ENCODE measurements at regions not wholly inside any gene's neighbourhood (a gene's known extent, or its start where the extent isn't known, plus 50 kb on each side); places are given as distances from the start of the nearest gene placed in this dataset.
"Not testable (repeated sequence)": the region's sequence is repeated elsewhere in the genome, so short reads cannot be mapped to it uniquely, and the experiment has no call there.

DNA sequence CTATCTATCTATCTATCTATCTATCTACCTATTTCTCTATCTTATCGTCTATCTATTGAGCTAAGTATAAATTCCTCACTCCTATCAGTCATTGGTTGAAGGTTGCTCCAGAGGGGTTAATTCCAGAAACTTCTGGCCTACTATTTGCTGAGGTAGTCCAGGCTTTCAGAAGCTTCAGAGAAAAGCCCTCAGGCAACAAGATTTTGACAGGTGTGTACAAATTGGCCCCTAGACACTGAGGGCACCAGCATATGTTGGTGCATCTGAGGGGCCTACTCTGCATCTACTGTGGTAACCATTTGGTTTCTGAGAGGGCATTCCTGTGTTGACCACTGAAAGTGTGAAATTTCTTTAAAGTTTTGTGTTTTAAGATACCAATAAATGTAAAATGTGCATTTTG, 265.2 kb upstream of the B3GALT2 start:
- Histone ChIP-seq H3K4me3 (ENCODE audit: low read length) (no peak overlapping the region), H3K4me1 (ENCODE audit: insufficient read depth, low read length) (peaks cover 8% of the 10 kb centered on the region), H3K27me3 (ENCODE audit: insufficient read depth, low read length) (no peaks in the 10 kb centered on the region), H3K9me3 (ENCODE audit: low read depth, low read length) (no peaks in the 10 kb centered on the region)

DNA sequence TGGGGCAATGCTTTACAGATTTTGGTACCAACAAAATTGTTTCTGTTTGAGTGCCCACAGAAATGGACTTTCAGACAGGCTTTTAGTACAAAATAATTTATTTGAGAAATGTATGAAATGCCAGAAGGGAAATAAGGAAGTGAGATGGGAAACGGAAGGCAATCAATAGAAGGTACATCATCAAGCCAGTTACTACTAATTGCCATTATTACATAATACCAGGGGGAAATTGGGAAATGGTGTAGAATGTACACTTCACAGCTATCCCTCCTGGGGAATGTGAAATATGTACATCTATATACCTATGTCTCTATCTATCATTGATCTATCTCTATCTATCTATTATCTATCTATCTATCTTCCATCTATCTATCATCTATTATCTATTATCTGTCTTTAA, 264.6 kb upstream of the B3GALT2 start:
- Histone ChIP-seq H3K4me1 (ENCODE audit: insufficient read depth, low read length) (peaks cover 8% of the 10 kb centered on the region), H3K4me3 (ENCODE audit: low read length) (no peak overlapping the region), H3K27me3 (ENCODE audit: insufficient read depth, low read length) (no peaks in the 10 kb centered on the region), H3K9me3 (ENCODE audit: low read depth, low read length) (no peaks in the 10 kb centered on the region)

DNA sequence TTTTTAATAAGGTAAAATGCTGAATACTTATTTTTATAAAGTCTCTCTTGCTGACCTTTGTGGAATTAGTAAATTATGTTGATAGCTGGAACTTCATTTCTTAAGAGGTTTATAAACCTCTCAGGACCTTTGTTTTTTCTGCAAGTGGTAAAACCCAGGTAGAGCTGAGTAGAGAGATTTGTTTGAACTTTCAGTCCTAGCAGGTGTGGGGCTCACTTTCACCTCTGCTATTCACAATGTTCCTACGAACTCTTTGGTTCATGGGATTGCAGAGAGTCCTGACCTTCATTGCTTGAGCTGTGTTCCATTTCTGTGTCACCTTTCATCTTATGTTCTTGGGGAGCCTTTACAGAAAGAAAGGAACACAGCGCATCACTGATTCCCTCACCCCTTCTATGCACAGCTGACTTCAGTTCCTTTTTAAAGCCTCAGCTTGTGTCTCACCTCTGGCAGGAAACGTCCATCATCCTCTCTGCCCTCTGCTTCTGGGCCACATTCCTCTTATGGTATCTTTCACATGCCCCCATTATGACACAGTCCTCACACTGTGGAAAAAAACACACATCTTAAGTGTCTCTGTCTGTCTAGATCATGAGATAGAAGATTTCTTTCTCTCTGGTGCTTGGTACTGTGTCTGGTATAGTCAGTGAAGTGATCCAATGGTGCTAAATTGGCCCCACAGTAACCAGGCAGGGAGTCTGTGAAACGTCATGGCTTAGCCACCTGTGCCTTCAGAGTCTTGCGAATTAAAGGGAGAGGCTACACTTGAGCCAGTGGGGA, 262.5 kb upstream of the B3GALT2 start:
- no peaks in the 10 kb centered on the region for H3K27me3 ChIP-seq (ENCODE audit: insufficient read depth, low read length)
- H3K9me3 ChIP-seq (ENCODE audit: low read depth, low read length), result no peaks in the 10 kb centered on the region
- no peak overlapping the region for H3K4me3 ChIP-seq (ENCODE audit: low read length)
- peaks cover 8% of the 10 kb centered on the region for H3K4me1 ChIP-seq (ENCODE audit: insufficient read depth, low read length)

GRCh38 chr1:193443886-193444285, 257.5 kb upstream of the B3GALT2 start:
- no peak overlapping the region for H3K4me3 ChIP-seq (ENCODE audit: low read length)
- no peaks in the 10 kb centered on the region for H3K9me3 ChIP-seq (ENCODE audit: low read depth, low read length)
- peaks cover 3% of the 10 kb centered on the region for H3K4me1 ChIP-seq (ENCODE audit: insufficient read depth, low read length)
- H3K27me3 ChIP-seq (ENCODE audit: insufficient read depth, low read length), result no peaks in the 10 kb centered on the region

DNA sequence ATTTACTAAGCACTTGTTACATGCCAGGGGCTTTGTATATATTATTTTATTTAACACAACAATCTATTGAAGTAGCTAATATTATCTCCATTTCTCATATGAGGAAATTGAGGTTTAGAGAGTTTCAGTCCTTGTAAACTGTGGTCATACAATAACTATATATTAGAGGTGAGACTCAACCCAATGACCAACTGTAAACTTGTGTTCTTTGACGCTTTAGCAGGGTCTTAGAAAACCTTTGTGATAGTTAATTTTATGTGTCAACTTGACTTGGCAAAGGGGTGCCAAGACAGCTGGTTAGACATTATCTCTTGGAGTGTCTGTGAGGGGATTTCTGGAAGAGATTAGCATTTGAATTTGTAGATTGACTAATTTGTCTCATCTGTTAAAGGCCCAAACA, 252.4 kb upstream of the B3GALT2 start:
- Histone ChIP-seq H3K4me3 (ENCODE audit: low read length) (no peak overlapping the region), H3K9me3 (ENCODE audit: low read depth, low read length) (peaks cover 5% of the 10 kb centered on the region), H3K4me1 (ENCODE audit: insufficient read depth, low read length) (no peaks in the 10 kb centered on the region), H3K27me3 (ENCODE audit: insufficient read depth, low read length) (no peaks in the 10 kb centered on the region)

- Histone ChIP-seq H3K4me3 (ENCODE audit: low read length) (no peak overlapping the region), H3K4me1 (ENCODE audit: insufficient read depth, low read length) (no peaks in the 10 kb centered on the region), H3K27me3 (ENCODE audit: insufficient read depth, low read length) (no peaks in the 10 kb centered on the region), H3K9me3 (ENCODE audit: low read depth, low read length) (peaks cover 10% of the 10 kb centered on the region)
Measured at GRCh38 chr1:193438312-193438711, 251.9 kb upstream of the B3GALT2 start.

GRCh38 chr1:193437785-193438184, 251.4 kb upstream of the B3GALT2 start:
- no peaks in the 10 kb centered on the region for H3K27me3 ChIP-seq (ENCODE audit: insufficient read depth, low read length)
- peaks cover 15% of the 10 kb centered on the region for H3K9me3 ChIP-seq (ENCODE audit: low read depth, low read length)
- no peaks in the 10 kb centered on the region for H3K4me1 ChIP-seq (ENCODE audit: insufficient read depth, low read length)
- H3K4me3 ChIP-seq (ENCODE audit: low read length), result no peak overlapping the region

DNA sequence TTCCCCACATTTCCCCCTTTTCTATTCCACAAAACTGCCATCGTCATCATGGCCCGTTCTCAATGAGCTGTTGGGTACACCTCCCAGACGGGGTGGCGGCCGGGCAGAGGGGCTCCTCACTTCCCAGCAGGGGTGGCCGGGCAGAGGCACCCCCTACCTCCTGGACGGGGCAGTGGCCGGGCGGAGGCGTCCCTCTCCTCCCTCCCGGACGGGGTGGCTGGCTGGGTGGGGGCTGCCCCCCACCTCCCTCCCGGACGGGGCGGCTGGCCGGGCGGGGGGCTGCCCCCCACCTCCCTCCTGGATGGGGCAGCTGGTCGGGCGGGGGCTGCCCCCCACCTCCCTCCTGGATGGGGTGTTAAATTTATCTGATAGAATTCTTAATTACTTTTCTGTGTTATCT, 250.9 kb upstream of the B3GALT2 start:
- H3K9me3 ChIP-seq (ENCODE audit: low read depth, low read length), result peaks cover 15% of the 10 kb centered on the region
- H3K4me1 ChIP-seq (ENCODE audit: insufficient read depth, low read length); H3K4me3 ChIP-seq (ENCODE audit: low read length); H3K27me3 ChIP-seq (ENCODE audit: insufficient read depth, low read length): not testable (repeated sequence)

GRCh38 chr1:193435781-193436180, 249.4 kb upstream of the B3GALT2 start:
- H3K4me3 ChIP-seq (ENCODE audit: low read length), result no peak overlapping the region
- H3K27me3 ChIP-seq (ENCODE audit: insufficient read depth, low read length), result no peaks in the 10 kb centered on the region
- no peaks in the 10 kb centered on the region for H3K4me1 ChIP-seq (ENCODE audit: insufficient read depth, low read length)
- H3K9me3 ChIP-seq (ENCODE audit: low read depth, low read length), result peaks cover 15% of the 10 kb centered on the region

- Histone ChIP-seq H3K27me3 (ENCODE audit: insufficient read depth, low read length) (no peaks in the 10 kb centered on the region), H3K4me3 (ENCODE audit: low read length) (no peak overlapping the region), H3K4me1 (ENCODE audit: insufficient read depth, low read length) (no peaks in the 10 kb centered on the region), H3K9me3 (ENCODE audit: low read depth, low read length) (peaks cover 15% of the 10 kb centered on the region)
Measured at GRCh38 chr1:193434319-193434718, 247.9 kb upstream of the B3GALT2 start.

DNA sequence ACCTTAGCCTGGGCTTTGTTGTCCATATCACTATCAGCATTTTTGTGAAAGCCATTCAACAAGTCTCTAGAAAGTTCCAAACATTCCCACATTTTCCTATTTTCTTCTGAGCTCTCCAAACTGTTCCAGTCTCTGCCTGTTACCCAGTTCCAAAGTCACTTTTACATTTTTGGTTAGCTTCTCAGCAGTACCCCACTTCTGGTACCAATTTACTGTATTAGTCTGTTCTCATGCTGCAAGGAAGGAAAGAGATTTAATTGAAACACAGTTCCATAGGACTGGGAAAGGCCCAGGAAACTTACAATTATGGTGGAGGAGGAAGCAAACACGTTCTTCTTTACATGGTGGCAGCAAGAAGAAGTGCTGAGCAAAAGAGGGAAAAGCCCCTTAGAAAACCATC, 247.2 kb upstream of the B3GALT2 start:
- no peaks in the 10 kb centered on the region for H3K27me3 ChIP-seq (ENCODE audit: insufficient read depth, low read length)
- peaks cover 15% of the 10 kb centered on the region for H3K9me3 ChIP-seq (ENCODE audit: low read depth, low read length)
- H3K4me3 ChIP-seq (ENCODE audit: low read length), result no peak overlapping the region
- no peaks in the 10 kb centered on the region for H3K4me1 ChIP-seq (ENCODE audit: insufficient read depth, low read length)

- H3K4me3 ChIP-seq (ENCODE audit: low read length), result no peak overlapping the region
- H3K4me1 ChIP-seq (ENCODE audit: insufficient read depth, low read length), result no peaks in the 10 kb centered on the region
- H3K9me3 ChIP-seq (ENCODE audit: low read depth, low read length), result peaks cover 15% of the 10 kb centered on the region
- H3K27me3 ChIP-seq (ENCODE audit: insufficient read depth, low read length), result no peaks in the 10 kb centered on the region
Measured at GRCh38 chr1:193432979-193433587, 246.7 kb upstream of the B3GALT2 start.

DNA sequence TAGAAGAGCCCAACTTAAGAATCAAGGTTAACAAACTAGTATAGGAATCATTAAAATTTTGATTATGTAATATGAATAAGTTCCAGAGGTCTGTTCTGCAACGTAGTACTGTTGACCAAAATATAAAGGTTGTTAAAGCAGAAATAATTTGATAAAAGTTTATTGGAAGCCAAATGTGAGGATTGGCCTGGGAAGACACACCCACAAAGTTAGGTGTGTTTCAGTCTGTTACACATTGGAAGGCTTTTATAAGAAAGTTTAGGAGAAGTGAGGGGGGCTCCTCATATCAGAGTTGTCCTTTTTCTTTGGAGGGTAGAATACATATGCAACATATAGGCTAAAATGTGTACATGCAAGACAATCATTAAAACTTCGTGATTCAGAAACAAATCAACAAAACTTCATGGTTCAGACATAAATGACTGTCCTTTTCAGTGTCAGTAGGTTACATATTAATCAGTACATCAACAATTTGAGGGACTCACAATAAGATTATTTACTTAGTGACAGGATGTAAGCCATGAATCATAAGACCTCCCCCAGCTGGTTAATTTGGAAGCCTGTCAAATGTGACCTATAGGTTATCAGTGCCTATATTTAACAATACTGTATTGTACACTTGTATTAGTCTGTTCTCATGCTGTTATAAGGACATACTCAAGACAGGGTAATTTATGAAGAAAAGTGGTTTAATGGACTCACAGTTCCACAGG, 245.0 kb upstream of the B3GALT2 start:
- Histone ChIP-seq H3K27me3 (ENCODE audit: insufficient read depth, low read length) (no peaks in the 10 kb centered on the region), H3K4me3 (ENCODE audit: low read length) (no peak overlapping the region), H3K9me3 (ENCODE audit: low read depth, low read length) (peaks cover 15% of the 10 kb centered on the region)

DNA sequence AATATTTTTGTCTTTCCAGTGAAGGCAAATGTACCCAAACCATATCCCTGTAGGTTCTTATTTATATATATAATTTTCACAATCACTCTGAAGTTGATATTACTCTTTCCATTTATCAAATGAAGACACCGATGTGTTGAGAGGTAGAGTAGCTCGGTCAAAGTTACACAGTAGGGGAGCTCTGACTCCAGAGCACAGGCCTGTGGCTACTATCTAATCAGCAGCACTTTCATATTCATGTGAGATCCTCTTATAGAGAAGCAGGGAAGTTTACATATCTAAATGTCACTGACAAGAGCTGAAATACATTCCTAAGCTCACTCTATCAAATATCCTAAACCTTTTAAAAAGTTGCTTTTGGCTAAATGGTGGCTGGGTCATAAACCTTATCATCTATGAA, 241.1 kb upstream of the B3GALT2 start:
- no peaks in the 10 kb centered on the region for H3K9me3 ChIP-seq (ENCODE audit: low read depth, low read length)
- no peaks in the 10 kb centered on the region for H3K27me3 ChIP-seq (ENCODE audit: insufficient read depth, low read length)
- no peak overlapping the region for H3K4me3 ChIP-seq (ENCODE audit: low read length)
- H3K4me1 ChIP-seq (ENCODE audit: insufficient read depth, low read length), result no peaks in the 10 kb centered on the region

More for the DNA sequence above, 245.0 kb upstream of the B3GALT2 start:
- H3K4me1 ChIP-seq (ENCODE audit: insufficient read depth, low read length), result no peaks in the 10 kb centered on the region

GRCh38 chr1:193426061-193426460, 239.6 kb upstream of the B3GALT2 start:
- H3K9me3 ChIP-seq (ENCODE audit: low read depth, low read length), result no peaks in the 10 kb centered on the region
- no peaks in the 10 kb centered on the region for H3K27me3 ChIP-seq (ENCODE audit: insufficient read depth, low read length)
- H3K4me3 ChIP-seq (ENCODE audit: low read length), result no peak overlapping the region
- no peaks in the 10 kb centered on the region for H3K4me1 ChIP-seq (ENCODE audit: insufficient read depth, low read length)

All from mononuclear cell (primary cell).